HEK293T (cell line): ENCODE measurements at regions not wholly inside any gene's neighbourhood (a gene's known extent, or its start where the extent isn't known, plus 50 kb on each side); places are given as distances from the start of the nearest gene placed in this dataset.
"Not testable (repeated sequence)": the region's sequence is repeated elsewhere in the genome, so short reads cannot be mapped to it uniquely, and the experiment has no call there.

Experiments
- CTCF ChIA-PET: fragments of 350-600 bp; formaldehyde crosslinking; extraction: SDS; loops from one replicate; lab custom pipeline; 2021; ENCODE audit warnings: antibody characterized with exemption, inconsistent platforms; lab: Yijun Ruan, JAX
- POLR2A ChIA-PET: fragments of 350-600 bp; formaldehyde crosslinking; extraction: SDS; loops from one replicate; lab custom pipeline; 2020; ENCODE audit warnings: antibody characterized with exemption, inconsistent platforms; lab: Yijun Ruan, JAX
- DNase-seq: peaks from one replicate; pipeline ENCODE4 v3.0.0; 2012; ENCODE audit warnings: mixed read lengths; ENCODE audit errors: extremely low spot score
- ARNT ChIP-seq: fragments of 450-650 bp; IDR thresholded peaks from 2 replicates; pipeline ENCODE4 v1.6.1; 2017; ENCODE audit warnings: mild to moderate bottlenecking
- BHLHE40 ChIP-seq: fragments of 450-650 bp; IDR thresholded peaks from 2 replicates; pipeline ENCODE4 v1.6.1; 2016; ENCODE audit warnings: mild to moderate bottlenecking, moderate library complexity, borderline replicate concordance
- CTBP1 ChIP-seq: fragments of 450-650 bp; IDR thresholded peaks from 2 replicates; pipeline ENCODE4 v1.6.1; 2016; ENCODE audit warnings: borderline replicate concordance
- ELF4 ChIP-seq: fragments of 450-650 bp; IDR thresholded peaks from 2 replicates; pipeline ENCODE4 v1.6.1; 2017; ENCODE audit warnings: antibody characterized with exemption
- FOXA1 ChIP-seq: fragments of 450-650 bp; IDR thresholded peaks from 2 replicates; pipeline ENCODE4 v1.6.1; 2016; ENCODE audit warnings: mild to moderate bottlenecking
- FOXK2 ChIP-seq: fragments of 450-650 bp; IDR thresholded peaks from 2 replicates; pipeline ENCODE4 v1.6.1; 2016; ENCODE audit warnings: mild to moderate bottlenecking
- FOXM1 ChIP-seq: fragments of 450-650 bp; IDR thresholded peaks from 2 replicates; pipeline ENCODE4 v1.6.1; 2017; ENCODE audit warnings: mild to moderate bottlenecking, borderline replicate concordance
- HDGF ChIP-seq: fragments of 450-650 bp; IDR thresholded peaks from 2 replicates; pipeline ENCODE4 v1.6.1; 2017; ENCODE audit warnings: antibody characterized with exemption, borderline replicate concordance
- L3MBTL2 ChIP-seq: fragments of 450-650 bp; conservative IDR thresholded peaks from 2 replicates; pipeline ENCODE4 v1.6.1; 2016; ENCODE audit warnings: mild to moderate bottlenecking
- LEF1 ChIP-seq: fragments of 450-650 bp; IDR thresholded peaks from 2 replicates; pipeline ENCODE4 v1.6.1; 2017; ENCODE audit warnings: mild to moderate bottlenecking, borderline replicate concordance
- NFRKB ChIP-seq: fragments of 450-650 bp; IDR thresholded peaks from 2 replicates; pipeline ENCODE4 v1.6.1; 2016; ENCODE audit warnings: mild to moderate bottlenecking, moderate library complexity
- PKNOX1 ChIP-seq: fragments of 450-650 bp; IDR thresholded peaks from 2 replicates; pipeline ENCODE4 v1.6.1; 2016
- SP1 ChIP-seq: fragments of 450-650 bp; IDR thresholded peaks from 2 replicates; pipeline ENCODE4 v1.6.1; 2017
- SUZ12 ChIP-seq: fragments of 450-650 bp; IDR thresholded peaks from 2 replicates; pipeline ENCODE4 v1.6.1; 2016; ENCODE audit warnings: mild to moderate bottlenecking
- TARDBP ChIP-seq: fragments of 450-650 bp; IDR thresholded peaks from 2 replicates; pipeline ENCODE4 v1.6.1; 2016
- ZNF384 ChIP-seq: fragments of 450-650 bp; IDR thresholded peaks from 2 replicates; pipeline ENCODE4 v1.6.1; 2016

- ChIA-PET CTCF (no interaction called here), POLR2A (no interaction called here)
- peak; percentile 73 for TF ChIP-seq PKNOX1
- no peak for TF ChIP-seq NFRKB
- DNase-seq = no peak
Measured at GRCh38 chr3:182138393-182138792, 426.7 kb downstream of the SOX2 start.

- no peak for DNase-seq
- POLR2A ChIA-PET = no interaction called here
- CTCF ChIA-PET = no interaction called here
Measured at GRCh38 chr3:182139627-182140357, 428.1 kb downstream of the SOX2 start.

GRCh38 chr3:182142928-182143327 is 431.2 kb downstream of the SOX2 start:
- DNase-seq = no peak
- CTCF ChIA-PET = interaction anchor here (0.6 kb wide), 1 partner anchor 30 kb away, joined by 3 read pairs; no protein-coding TSS in a partner anchor
- POLR2A ChIA-PET = no interaction called here
- TF ChIP-seq FOXM1 (no peak), SP1 (no peak), CTBP1 (no peak), TARDBP (no peak), PKNOX1 (no peak), SUZ12 (no peak), HDGF (no peak), FOXK2 (no peak), NFRKB (no peak), LEF1 (no peak), ELF4 (no peak), FOXA1 (no peak), ZNF384 (no peak)

More at GRCh38 chr3:182139627-182140357, 428.1 kb downstream of the SOX2 start:
- 0 out of 2 replicates have a peak, but pooled peaks have one; percentile 6 for TF ChIP-seq ZNF384
- no peak for TF ChIP-seq SUZ12

GRCh38 chr3:182143903-182144302 is 432.2 kb downstream of the SOX2 start:
- no peak for DNase-seq
- POLR2A ChIA-PET = no interaction called here
- TF ChIP-seq FOXM1 (no peak), L3MBTL2 (no peak), ZNF384 (no peak), ELF4 (no peak), LEF1 (no peak), ARNT (no peak), SUZ12 (no peak), FOXK2 (no peak)
- CTCF ChIA-PET = interaction anchor here (0.6 kb wide), 1 partner anchor 31 kb away, joined by 3 read pairs; no protein-coding TSS in a partner anchor

- POLR2A ChIA-PET = no interaction called here
- no peak for DNase-seq
- no peak for TF ChIP-seq FOXK2
- TF ChIP-seq SUZ12 = no peak
- no peak for TF ChIP-seq BHLHE40
- no peak for TF ChIP-seq NFRKB
- TF ChIP-seq PKNOX1 = no peak
- CTCF ChIA-PET = no interaction called here
Measured at GRCh38 chr3:182148360-182148759, 436.6 kb downstream of the SOX2 start.

- ChIA-PET CTCF (no interaction called here), POLR2A (no interaction called here)
- TF ChIP-seq ZNF384 (no peak), FOXK2 (no peak), NFRKB (no peak), TARDBP (no peak), FOXM1 (no peak), CTBP1 (no peak), L3MBTL2 (no peak), SUZ12 (no peak), SP1 (no peak), FOXA1 (no peak), HDGF (no peak), BHLHE40 (no peak), PKNOX1 (no peak), ARNT (no peak), LEF1 (no peak), ELF4 (no peak)
- DNase-seq = no peak
Measured at GRCh38 chr3:182149594-182149993, 437.9 kb downstream of the SOX2 start.

- POLR2A ChIA-PET, CTCF ChIA-PET, DNase-seq: not testable (repeated sequence)
Measured at GRCh38 chr3:182156326-182156725, 444.6 kb downstream of the SOX2 start.
